ENCODE measurements at regions not wholly inside any gene's neighbourhood (a gene's known extent, or its start where the extent isn't known, plus 50 kb on each side); places are given as distances from the start of the nearest gene placed in this dataset.

DNA sequence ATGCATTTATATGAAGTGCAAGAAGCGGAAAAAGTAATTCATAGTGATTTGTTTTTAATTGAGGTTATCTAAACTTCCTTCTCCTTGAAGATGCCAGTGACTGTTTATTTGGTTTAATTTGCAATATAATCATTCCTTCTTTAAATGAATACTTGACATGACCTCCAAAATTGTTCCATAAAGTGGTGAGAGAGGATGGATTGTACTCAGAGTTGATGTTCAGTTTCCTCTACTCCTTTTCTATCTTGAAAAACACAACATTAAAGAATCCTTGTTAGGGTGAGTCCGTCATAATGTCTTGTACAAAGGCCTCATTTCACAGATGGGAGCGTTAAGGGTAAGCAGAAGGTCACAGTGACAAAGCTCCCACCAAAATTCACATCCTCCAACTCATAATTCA, 756.1 kb upstream of the KLHL29 start:
- no peaks in the 10 kb centered on the region for H3K9me3 ChIP-seq
- no peak for DNase-seq
- no peaks in the 10 kb centered on the region for H3K27me3 ChIP-seq
- no peaks in the 10 kb centered on the region for H3K4me1 ChIP-seq
- no peak overlapping the region for H3K4me3 ChIP-seq
- intact Hi-C loops (cut with DNase I; ENCODE audit: low total_unique reads): no loop called here
- no peaks in the 10 kb centered on the region for H3K36me3 ChIP-seq (ENCODE audit: low read depth, missing control alignments)
- H3K27ac ChIP-seq: no peak overlapping the region
- 82 to 90% methylated on average over 3 of the region's 3 CpGs for WGBS, 2 donors
- no peak for TF ChIP-seq POLR2A (IDR thresholded peaks at IDR 0.05)
- TF ChIP-seq, protein P1, sequence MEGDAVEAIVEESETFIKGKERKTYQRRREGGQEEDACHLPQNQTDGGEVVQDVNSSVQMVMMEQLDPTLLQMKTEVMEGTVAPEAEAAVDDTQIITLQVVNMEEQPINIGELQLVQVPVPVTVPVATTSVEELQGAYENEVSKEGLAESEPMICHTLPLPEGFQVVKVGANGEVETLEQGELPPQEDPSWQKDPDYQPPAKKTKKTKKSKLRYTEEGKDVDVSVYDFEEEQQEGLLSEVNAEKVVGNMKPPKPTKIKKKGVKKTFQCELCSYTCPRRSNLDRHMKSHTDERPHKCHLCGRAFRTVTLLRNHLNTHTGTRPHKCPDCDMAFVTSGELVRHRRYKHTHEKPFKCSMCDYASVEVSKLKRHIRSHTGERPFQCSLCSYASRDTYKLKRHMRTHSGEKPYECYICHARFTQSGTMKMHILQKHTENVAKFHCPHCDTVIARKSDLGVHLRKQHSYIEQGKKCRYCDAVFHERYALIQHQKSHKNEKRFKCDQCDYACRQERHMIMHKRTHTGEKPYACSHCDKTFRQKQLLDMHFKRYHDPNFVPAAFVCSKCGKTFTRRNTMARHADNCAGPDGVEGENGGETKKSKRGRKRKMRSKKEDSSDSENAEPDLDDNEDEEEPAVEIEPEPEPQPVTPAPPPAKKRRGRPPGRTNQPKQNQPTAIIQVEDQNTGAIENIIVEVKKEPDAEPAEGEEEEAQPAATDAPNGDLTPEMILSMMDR (IDR thresholded peaks at IDR 0.05): no peak

DNA sequence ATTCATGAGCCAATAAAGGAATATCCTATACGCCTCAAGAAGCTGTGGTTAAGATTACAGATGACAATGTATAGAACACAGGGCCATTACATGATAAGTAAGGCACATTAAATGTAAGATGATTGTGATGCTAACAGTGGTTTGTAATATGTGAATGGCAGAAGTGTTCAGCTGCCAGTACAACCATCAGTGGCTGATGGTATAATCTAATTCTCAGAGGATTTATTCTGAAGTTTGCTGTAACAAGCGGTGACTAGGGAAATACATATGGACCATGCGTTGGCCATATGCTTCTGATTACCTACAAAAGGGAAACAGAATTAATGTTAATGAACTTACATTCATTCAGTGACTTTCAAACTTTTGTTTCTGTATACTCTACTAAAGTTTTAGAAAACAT, 750.8 kb upstream of the KLHL29 start:
- Histone ChIP-seq H3K4me3 (no peak overlapping the region), H3K4me1 (no peaks in the 10 kb centered on the region), H3K27ac (no peak overlapping the region), H3K9me3 (no peaks in the 10 kb centered on the region), H3K36me3 (ENCODE audit: low read depth, missing control alignments) (no peaks in the 10 kb centered on the region), H3K27me3 (no peaks in the 10 kb centered on the region)
- TF ChIP-seq POLR2A (IDR thresholded peaks at IDR 0.05): no peak
- TF ChIP-seq, protein P1 (IDR thresholded peaks at IDR 0.05): no peak
- 97 to 100% methylated on average over 3 of the region's 3 CpGs for WGBS, 2 donors
- no peak for DNase-seq
- intact Hi-C loops (cut with DNase I; ENCODE audit: low total_unique reads): no loop called here

DNA sequence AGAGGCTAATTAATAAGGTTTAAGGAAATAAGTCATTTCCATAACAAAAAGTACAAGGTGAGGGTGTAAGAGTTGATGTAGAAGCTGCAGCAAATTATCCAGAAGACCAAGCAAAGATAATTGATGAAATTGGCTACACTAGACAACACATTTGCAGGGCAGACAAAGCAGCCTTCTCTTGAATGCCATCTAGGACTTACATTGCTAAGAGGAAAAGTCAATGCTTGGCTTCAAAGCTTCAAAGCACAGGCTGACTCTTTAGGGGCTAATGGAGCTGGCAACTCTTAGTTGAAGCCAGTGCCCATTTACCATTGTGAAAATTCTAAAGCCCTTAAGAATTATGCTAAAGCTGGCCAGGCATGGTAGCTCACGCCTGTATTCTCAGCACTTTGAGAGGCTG, 728.6 kb upstream of the KLHL29 start:
- WGBS, 2 donors: 83 to 100% methylated on average over 1 of the region's 1 CpG
- no peaks in the 10 kb centered on the region for H3K27me3 ChIP-seq
- no peak overlapping the region for H3K27ac ChIP-seq
- H3K4me1 ChIP-seq: no peaks in the 10 kb centered on the region
- intact Hi-C loops (cut with DNase I; ENCODE audit: low total_unique reads): no loop called here
- no peak overlapping the region for H3K4me3 ChIP-seq
- no peaks in the 10 kb centered on the region for H3K36me3 ChIP-seq (ENCODE audit: low read depth, missing control alignments)
- TF ChIP-seq, protein P1 (IDR thresholded peaks at IDR 0.05): no peak
- no peak for TF ChIP-seq POLR2A (IDR thresholded peaks at IDR 0.05)
- no peak for DNase-seq
- H3K9me3 ChIP-seq: no peaks in the 10 kb centered on the region

- no peaks in the 10 kb centered on the region for H3K4me1 ChIP-seq
- no peak overlapping the region for H3K27ac ChIP-seq
- H3K4me3 ChIP-seq: no peak overlapping the region
- no peak for DNase-seq
- 90 to 95% methylated on average over 5 to 6 of the region's 6 CpGs for WGBS, 2 donors
- no peaks in the 10 kb centered on the region for H3K36me3 ChIP-seq (ENCODE audit: low read depth, missing control alignments)
- H3K9me3 ChIP-seq: no peaks in the 10 kb centered on the region
- intact Hi-C loops (cut with DNase I; ENCODE audit: low total_unique reads): no loop called here
- TF ChIP-seq, protein P1 (IDR thresholded peaks at IDR 0.05): no peak
- TF ChIP-seq POLR2A (IDR thresholded peaks at IDR 0.05): no peak
- H3K27me3 ChIP-seq: no peaks in the 10 kb centered on the region
Observed at GRCh38 chr2:22673529-22673928, 711.5 kb upstream of the KLHL29 start.

- Histone ChIP-seq H3K36me3 (ENCODE audit: low read depth, missing control alignments) (no peaks in the 10 kb centered on the region), H3K4me1 (no peaks in the 10 kb centered on the region), H3K27ac (no peak overlapping the region), H3K27me3 (no peaks in the 10 kb centered on the region), H3K4me3 (no peak overlapping the region), H3K9me3 (no peaks in the 10 kb centered on the region)
- 75 to 93% methylated on average over 1 of the region's 1 CpG for WGBS, 2 donors
- intact Hi-C loops (cut with DNase I; ENCODE audit: low total_unique reads): no loop called here
- DNase-seq: no peak
- no peak for TF ChIP-seq POLR2A (IDR thresholded peaks at IDR 0.05)
- TF ChIP-seq, protein P1 (IDR thresholded peaks at IDR 0.05): no peak
Observed at GRCh38 chr2:22683914-22684313, 701.1 kb upstream of the KLHL29 start.

All from testis (tissue), 2 donors.